K562 (cell line): ENCODE measurements at regions not wholly inside any gene's neighbourhood (a gene's known extent, or its start where the extent isn't known, plus 50 kb on each side); places are given as distances from the start of the nearest gene placed in this dataset.

Experiments
- ATAC-seq: fragments of 200-7000 bp; cut with Tn5 transposase; 3 replicates; pipeline ENCODE4 v1.9.1; 2020; ENCODE audit warnings: moderate library complexity
- BruUV-seq: library from RNA; stranded (reverse); fragments of 400-500 nt; replicated peaks from 2 replicates; lab custom pipeline; 2021; lab: Mats Ljungman, UMichigan
- CTCF ChIA-PET: fragments of 300-600 bp; formaldehyde crosslinking; extraction: SDS; loops from one replicate; lab custom pipeline; 2021; ENCODE audit warnings: low intra/inter-chr PET ratio; lab: Yijun Ruan, JAX
- POLR2A ChIA-PET: fragments of 300-600, 350-650 bp; sonication (Branson Sonifier 250); formaldehyde crosslinking; extraction: SDS; loops from one replicate; lab custom pipeline; 2021; ENCODE audit warnings: antibody characterized with exemption, inconsistent platforms; lab: Yijun Ruan, JAX
- DNase-seq, 4 experiments: peaks; one replicate each; pipeline versions ENCODE4 v3.0.0 to v3.0.0-alpha.2; 2011 to 2018; ENCODE audit warnings: low spot score in 3 of 4, mixed read lengths in 3 of 4; ENCODE audit errors: extremely low read depth in 1 of 4
- FAIRE-seq: peaks from 2 replicates; lab custom pipeline; 2011; peaks lifted over from hg19 to GRCh38; lab: Jason Lieb, UNC
- H2AFZ ChIP-seq: 2 replicates; pipeline ENCODE4 v1.6.0; 2011; ENCODE audit warnings: low read depth, low read length, control low read depth, inconsistent platforms
- H3K27ac ChIP-seq: fragments of 200-600 bp; 3 replicates; pipeline ENCODE4 v1.8.0; 2011; ENCODE audit warnings: low read depth, mild to moderate bottlenecking, control low read depth, inconsistent platforms, low read length, moderate library complexity, mixed read lengths; ENCODE audit errors: extremely low read depth
- H3K27me3 ChIP-seq, 2 experiments: fragments of 300-600 bp in 1 of 2; 2 replicates in 1 of 2; 3 replicates in 1 of 2; pipeline versions ENCODE4 v1.6.0 to v1.8.0; 2011; ENCODE audit warnings: inconsistent platforms in 2 of 2, low read length in 2 of 2, mild to moderate bottlenecking in 1 of 2, mixed read lengths in 1 of 2, moderate library complexity in 1 of 2; ENCODE audit not compliant: control insufficient read depth in 2 of 2, insufficient read depth in 2 of 2
- H3K36me3 ChIP-seq: fragments of 300-600 bp; 3 replicates; pipeline ENCODE4 v1.8.0; 2011; ENCODE audit warnings: mild to moderate bottlenecking, low read length, inconsistent platforms; ENCODE audit not compliant: control insufficient read depth, insufficient read depth
- H3K4me1 ChIP-seq, 2 experiments: fragments of 200-600 bp in 1 of 2; replicated peaks in 1 of 2; 2 replicates in 1 of 2; 3 replicates in 1 of 2; pipeline versions ENCODE4 v1.5.1 to v1.8.0; 2011; ENCODE audit warnings: inconsistent platforms in 2 of 2, low read length in 2 of 2, mild to moderate bottlenecking in 1 of 2, mixed read lengths in 1 of 2, moderate library complexity in 1 of 2; ENCODE audit not compliant: control insufficient read depth in 2 of 2, insufficient read depth in 2 of 2
- H3K4me2 ChIP-seq: 2 replicates; pipeline ENCODE4 v1.6.1; 2011; ENCODE audit warnings: low read length, control low read depth, inconsistent platforms, mixed read lengths; ENCODE audit not compliant: insufficient read depth
- H3K4me3 ChIP-seq: fragments of 200-600 bp; sonication (generic), shearing (Covaris generic); 2 replicates; pipeline ENCODE4 v1.5.1; 2016; ENCODE audit warnings: control low read depth, inconsistent platforms
- H3K79me2 ChIP-seq: fragments of 200-600 bp; 3 replicates; pipeline ENCODE4 v1.8.0; 2011; ENCODE audit warnings: low read length, inconsistent platforms; ENCODE audit not compliant: control insufficient read depth, insufficient read depth
- H3K9ac ChIP-seq, 2 experiments: 2 replicates each; pipeline versions ENCODE4 v1.6.0 to v1.6.1; 2011; ENCODE audit warnings: low read depth in 2 of 2, low read length in 2 of 2, control low read depth in 1 of 2, inconsistent platforms in 1 of 2, mild to moderate bottlenecking in 1 of 2, mixed read lengths in 1 of 2; ENCODE audit not compliant: insufficient read depth in 1 of 2
- H3K9me1 ChIP-seq: one replicate; pipeline ENCODE4 v1.6.0; 2011; ENCODE audit warnings: inconsistent platforms, mild to moderate bottlenecking, low read length, moderate library complexity; ENCODE audit not compliant: control insufficient read depth, insufficient read depth
- H3K9me3 ChIP-seq: replicated peaks from 2 replicates; pipeline ENCODE4 v1.5.1; 2011; ENCODE audit warnings: low read depth, low read length, inconsistent platforms; ENCODE audit not compliant: control insufficient read depth, insufficient read depth
- H4K20me1 ChIP-seq: replicated peaks from 2 replicates; pipeline ENCODE4 v1.6.1; 2011; ENCODE audit warnings: low read length, inconsistent platforms, mixed read lengths; ENCODE audit not compliant: control insufficient read depth, insufficient read depth
- CBX2 ChIP-seq: fragments of 200-600 bp; sonication (generic); IDR thresholded peaks from one replicate; pipeline ENCODE4 v1.6.1; 2012; ENCODE audit warnings: mild to moderate bottlenecking, low read length, inconsistent platforms; ENCODE audit not compliant: insufficient read depth, poor library complexity, severe bottlenecking
- KAT2B ChIP-seq: IDR thresholded peaks from one replicate; pipeline ENCODE4 v1.6.1; 2012; ENCODE audit warnings: low read depth, mild to moderate bottlenecking, control low read depth, inconsistent platforms, low read length, moderate library complexity
- PHF21A ChIP-seq: fragments of 450-650 bp; IDR thresholded peaks from 2 replicates; pipeline ENCODE4 v1.6.1; 2017; ENCODE audit warnings: low read depth, borderline replicate concordance
- POLR2A ChIP-seq: fragments of 450-650 bp; conservative IDR thresholded peaks from 2 replicates; pipeline ENCODE4 v1.6.1; 2016
- TAF9B ChIP-seq: fragments of 450-650 bp; IDR thresholded peaks from 2 replicates; pipeline ENCODE4 v1.6.1; 2018; ENCODE audit warnings: mild to moderate bottlenecking; ENCODE audit not compliant: partially characterized antibody
- ZNF253 ChIP-seq: fragments of 250-450 bp; sonication (Bioruptor Pico); conservative IDR thresholded peaks from 2 replicates; pipeline ENCODE4 v1.6.1; 2021; ENCODE audit warnings: mild to moderate bottlenecking
- ZNF41 ChIP-seq: fragments of 250-450 bp; sonication (Bioruptor Pico); conservative IDR thresholded peaks from 2 replicates; pipeline ENCODE4 v1.4.0; 2020; ENCODE audit warnings: mild to moderate bottlenecking
- ZSCAN32 ChIP-seq: fragments of 450-650 bp; formaldehyde crosslinking; IDR thresholded peaks from 2 replicates; pipeline ENCODE4 v1.4.0; 2020; ENCODE audit warnings: mild to moderate bottlenecking, moderate library complexity
- WGBS: fragments of 100-300 bp; shearing (Covaris generic); methylation state at CpG from one replicate; pipeline ENCODE4 v1.1.6; 2016; ENCODE audit warnings: low coverage, mixed read lengths; ENCODE audit not compliant: insufficient coverage; ENCODE audit errors: missing lambda C conversion rate; 5-methylcytosine and 5-hydroxymethylcytosine counted together
- in situ Hi-C: fragments of 300-500 bp; cut with MboI; formaldehyde crosslinking; loops from 4 replicates; pipeline ENCODE4 v1.15.0; 2018; ENCODE audit warnings: inconsistent platforms, mixed read lengths
- intact Hi-C: fragments of 100-400 bp; cut with micrococcal nuclease; formaldehyde crosslinking; loops from 2 replicates; pipeline ENCODE4 v1.14.2; 2022
- TF ChIP-seq, protein P1 (sequence below): sonication (generic); formaldehyde crosslinking; IDR thresholded peaks from 2 replicates; pipeline ENCODE4 v1.8.1; 2022; ENCODE audit warnings: missing genetic modification reagents
- TF ChIP-seq, protein P2 (sequence below): sonication (generic); formaldehyde crosslinking; IDR thresholded peaks from 2 replicates; pipeline ENCODE4 v1.8.1; 2023; ENCODE audit warnings: mild to moderate bottlenecking, missing genetic modification reagents
- TF ChIP-seq, protein P3 (sequence below): sonication (generic); formaldehyde crosslinking; IDR thresholded peaks from 2 replicates; pipeline ENCODE4 v1.9.0; 2022; ENCODE audit warnings: mild to moderate bottlenecking, missing genetic modification reagents

DNA sequence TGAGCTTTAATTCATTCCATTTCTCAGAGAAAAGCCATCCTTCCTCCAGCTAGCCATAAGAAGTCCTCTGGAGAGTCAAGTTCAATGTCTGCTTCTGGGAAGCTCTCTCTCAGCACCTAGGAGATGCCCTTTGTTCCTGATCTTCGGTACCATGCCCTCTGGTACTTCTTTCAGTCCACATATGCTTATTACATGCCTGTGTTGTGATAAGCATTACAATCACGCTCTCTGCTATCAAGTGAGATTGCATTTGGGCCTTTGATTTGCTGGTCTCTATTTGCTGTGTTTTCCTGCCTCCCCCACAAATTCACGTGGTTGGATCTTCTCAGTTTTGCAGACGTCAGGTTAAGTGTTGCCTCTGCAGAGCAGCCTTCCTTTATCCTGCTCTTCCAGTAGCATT lies 178.1 kb downstream of the TOX3 start:
- no peaks in the 10 kb centered on the region for H4K20me1 ChIP-seq
- ChIA-PET CTCF (no interaction called here), POLR2A (no interaction called here)
- DNase-seq (no peak), ATAC-seq (no peak), FAIRE-seq (no peak)
- no TSS peak for BruUV-seq
- no peaks in the 10 kb centered on the region for H3K9me1 ChIP-seq
- H3K79me2 ChIP-seq: no peaks in the 10 kb centered on the region
- no peak overlapping the region for H3K9ac ChIP-seq
- intact Hi-C loops (no loop called here), in situ Hi-C loops (no loop called here)
- H2AFZ ChIP-seq: no peak overlapping the region
- H3K4me3 ChIP-seq: no peak overlapping the region
- H3K9me3 ChIP-seq: no peaks in the 10 kb centered on the region; the same call in 1 of the 2 replicates
- no peak overlapping the region for H3K27ac ChIP-seq
- H3K4me1 ChIP-seq: no peaks in the 10 kb centered on the region
- TF ChIP-seq ZNF41 (CRISPR knock-in tag) (no peak), ZSCAN32 (CRISPR knock-in tag) (no peak), KAT2B (no peak), TAF9B (no peak), ZNF253 (CRISPR knock-in tag) (no peak), CBX2 (no peak), POLR2A (no peak), PHF21A (no peak)
- TF ChIP-seq, protein P1, sequence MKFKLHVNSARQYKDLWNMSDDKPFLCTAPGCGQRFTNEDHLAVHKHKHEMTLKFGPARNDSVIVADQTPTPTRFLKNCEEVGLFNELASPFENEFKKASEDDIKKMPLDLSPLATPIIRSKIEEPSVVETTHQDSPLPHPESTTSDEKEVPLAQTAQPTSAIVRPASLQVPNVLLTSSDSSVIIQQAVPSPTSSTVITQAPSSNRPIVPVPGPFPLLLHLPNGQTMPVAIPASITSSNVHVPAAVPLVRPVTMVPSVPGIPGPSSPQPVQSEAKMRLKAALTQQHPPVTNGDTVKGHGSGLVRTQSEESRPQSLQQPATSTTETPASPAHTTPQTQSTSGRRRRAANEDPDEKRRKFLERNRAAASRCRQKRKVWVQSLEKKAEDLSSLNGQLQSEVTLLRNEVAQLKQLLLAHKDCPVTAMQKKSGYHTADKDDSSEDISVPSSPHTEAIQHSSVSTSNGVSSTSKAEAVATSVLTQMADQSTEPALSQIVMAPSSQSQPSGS: no peak
- TF ChIP-seq, protein P2, sequence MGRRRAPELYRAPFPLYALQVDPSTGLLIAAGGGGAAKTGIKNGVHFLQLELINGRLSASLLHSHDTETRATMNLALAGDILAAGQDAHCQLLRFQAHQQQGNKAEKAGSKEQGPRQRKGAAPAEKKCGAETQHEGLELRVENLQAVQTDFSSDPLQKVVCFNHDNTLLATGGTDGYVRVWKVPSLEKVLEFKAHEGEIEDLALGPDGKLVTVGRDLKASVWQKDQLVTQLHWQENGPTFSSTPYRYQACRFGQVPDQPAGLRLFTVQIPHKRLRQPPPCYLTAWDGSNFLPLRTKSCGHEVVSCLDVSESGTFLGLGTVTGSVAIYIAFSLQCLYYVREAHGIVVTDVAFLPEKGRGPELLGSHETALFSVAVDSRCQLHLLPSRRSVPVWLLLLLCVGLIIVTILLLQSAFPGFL (CRISPR knock-in tag): no peak
- TF ChIP-seq, protein P3, sequence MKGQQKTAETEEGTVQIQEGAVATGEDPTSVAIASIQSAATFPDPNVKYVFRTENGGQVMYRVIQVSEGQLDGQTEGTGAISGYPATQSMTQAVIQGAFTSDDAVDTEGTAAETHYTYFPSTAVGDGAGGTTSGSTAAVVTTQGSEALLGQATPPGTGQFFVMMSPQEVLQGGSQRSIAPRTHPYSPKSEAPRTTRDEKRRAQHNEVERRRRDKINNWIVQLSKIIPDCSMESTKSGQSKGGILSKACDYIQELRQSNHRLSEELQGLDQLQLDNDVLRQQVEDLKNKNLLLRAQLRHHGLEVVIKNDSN (CRISPR knock-in tag): no peak
- H3K36me3 ChIP-seq: no peaks in the 10 kb centered on the region
- H3K4me2 ChIP-seq: no peak overlapping the region
- no peaks in the 10 kb centered on the region for H3K27me3 ChIP-seq
- 3% methylated on average over 4 of the region's 4 CpGs for WGBS
